ENCODE measurements at regions not wholly inside any gene's neighbourhood (a gene's known extent, or its start where the extent isn't known, plus 50 kb on each side); places are given as distances from the start of the nearest gene placed in this dataset.

- no peaks in the 10 kb centered on the region for H3K9me3 ChIP-seq (replicated peaks in 1 of 3)
- DNase-seq: no peak
- no peaks in the 10 kb centered on the region for H3K4me1 ChIP-seq (replicated peaks in 1 of 2)
- no peaks in the 10 kb centered on the region for H3K27me3 ChIP-seq
- TF ChIP-seq, protein P1, sequence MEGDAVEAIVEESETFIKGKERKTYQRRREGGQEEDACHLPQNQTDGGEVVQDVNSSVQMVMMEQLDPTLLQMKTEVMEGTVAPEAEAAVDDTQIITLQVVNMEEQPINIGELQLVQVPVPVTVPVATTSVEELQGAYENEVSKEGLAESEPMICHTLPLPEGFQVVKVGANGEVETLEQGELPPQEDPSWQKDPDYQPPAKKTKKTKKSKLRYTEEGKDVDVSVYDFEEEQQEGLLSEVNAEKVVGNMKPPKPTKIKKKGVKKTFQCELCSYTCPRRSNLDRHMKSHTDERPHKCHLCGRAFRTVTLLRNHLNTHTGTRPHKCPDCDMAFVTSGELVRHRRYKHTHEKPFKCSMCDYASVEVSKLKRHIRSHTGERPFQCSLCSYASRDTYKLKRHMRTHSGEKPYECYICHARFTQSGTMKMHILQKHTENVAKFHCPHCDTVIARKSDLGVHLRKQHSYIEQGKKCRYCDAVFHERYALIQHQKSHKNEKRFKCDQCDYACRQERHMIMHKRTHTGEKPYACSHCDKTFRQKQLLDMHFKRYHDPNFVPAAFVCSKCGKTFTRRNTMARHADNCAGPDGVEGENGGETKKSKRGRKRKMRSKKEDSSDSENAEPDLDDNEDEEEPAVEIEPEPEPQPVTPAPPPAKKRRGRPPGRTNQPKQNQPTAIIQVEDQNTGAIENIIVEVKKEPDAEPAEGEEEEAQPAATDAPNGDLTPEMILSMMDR (IDR thresholded peaks at IDR 0.05): no peak
- TF ChIP-seq POLR2A (IDR thresholded peaks at IDR 0.05): no peak
- no peak overlapping the region for H3K4me3 ChIP-seq
- H3K36me3 ChIP-seq (replicated peaks in 1 of 2): no peaks in the 10 kb centered on the region
- intact Hi-C loops (cut with DNase I): no loop called here
- no peak overlapping the region for H3K27ac ChIP-seq
Observed at GRCh38 chr6:9186148-9186547, 750.8 kb upstream of the SLC35B3 start.

DNA sequence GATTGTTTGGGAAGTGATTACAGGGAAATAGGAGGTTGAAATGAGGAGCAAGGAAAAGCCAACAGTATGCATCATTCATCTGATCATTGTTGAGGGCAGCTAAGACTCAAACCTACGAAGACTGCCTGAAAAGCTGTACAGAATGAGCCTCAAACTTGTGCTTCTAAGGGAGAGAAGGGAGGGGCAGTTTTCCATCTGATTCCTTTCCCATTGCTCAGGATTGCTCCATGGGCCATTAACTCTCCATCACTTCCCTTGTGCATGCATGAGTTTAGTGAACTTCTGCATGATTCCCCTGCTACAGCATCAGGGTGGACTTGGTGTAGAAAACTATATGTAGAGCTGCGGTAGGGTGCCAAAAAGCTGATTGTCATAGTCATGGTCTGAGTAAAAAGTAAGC, 742.7 kb upstream of the SLC35B3 start:
- intact Hi-C loops (cut with DNase I): no loop called here

DNA sequence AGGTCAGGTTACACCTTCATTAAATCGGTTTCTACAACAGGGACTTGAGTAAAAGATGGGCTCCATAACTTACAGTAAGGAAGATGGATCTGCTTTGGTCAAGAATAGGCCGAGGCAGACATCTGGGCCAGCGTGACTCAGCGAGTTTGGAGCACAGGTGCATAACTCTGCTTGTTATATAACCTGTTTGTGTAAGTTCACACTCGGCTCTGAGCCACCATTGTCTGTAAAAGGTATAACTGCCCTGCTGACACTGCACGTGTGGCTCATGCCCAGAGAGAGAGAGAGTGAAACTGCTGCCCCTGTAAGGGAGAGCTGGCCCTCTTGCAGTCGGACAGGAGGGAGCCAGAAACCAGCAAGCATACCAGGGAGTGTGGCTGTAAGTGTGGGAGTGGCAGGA, 737.9 kb upstream of the SLC35B3 start:
- no peak for DNase-seq
- Histone ChIP-seq H3K27ac (no peak overlapping the region), H3K4me1 (replicated peaks in 1 of 2) (no peaks in the 10 kb centered on the region), H3K9me3 (replicated peaks in 1 of 3) (no peaks in the 10 kb centered on the region), H3K27me3 (no peaks in the 10 kb centered on the region), H3K4me3 (no peak overlapping the region), H3K36me3 (replicated peaks in 1 of 2) (no peaks in the 10 kb centered on the region)
- intact Hi-C loops (cut with DNase I): no loop called here
- WGBS, 4 donors: 72 to 82% (median 79%) methylated on average over 7 of the region's 7 CpGs
- TF ChIP-seq POLR2A (IDR thresholded peaks at IDR 0.05): no peak
- TF ChIP-seq, protein P1 (IDR thresholded peaks at IDR 0.05): no peak

More for the DNA sequence above, 742.7 kb upstream of the SLC35B3 start:
- H3K4me3 ChIP-seq: no peak overlapping the region
- H3K4me1 ChIP-seq (replicated peaks in 1 of 2): no peaks in the 10 kb centered on the region
- H3K27me3 ChIP-seq: no peaks in the 10 kb centered on the region
- DNase-seq: no peak
- H3K36me3 ChIP-seq (replicated peaks in 1 of 2): no peaks in the 10 kb centered on the region
- H3K9me3 ChIP-seq (replicated peaks in 1 of 3): no peaks in the 10 kb centered on the region
- TF ChIP-seq, protein P1 (IDR thresholded peaks at IDR 0.05): no peak
- TF ChIP-seq POLR2A (IDR thresholded peaks at IDR 0.05): no peak
- H3K27ac ChIP-seq: no peak overlapping the region
- 76 to 92% (median 79%) methylated on average over 2 of the region's 2 CpGs for WGBS, 4 donors

GRCh38 chr6:9172096-9172495, 736.8 kb upstream of the SLC35B3 start:
- Histone ChIP-seq H3K4me3 (no peak overlapping the region), H3K9me3 (replicated peaks in 1 of 3) (no peaks in the 10 kb centered on the region), H3K36me3 (replicated peaks in 1 of 2) (no peaks in the 10 kb centered on the region), H3K27me3 (no peaks in the 10 kb centered on the region), H3K4me1 (replicated peaks in 1 of 2) (no peaks in the 10 kb centered on the region), H3K27ac (no peak overlapping the region)
- WGBS, 4 donors: 81 to 93% (median 88%) methylated on average over 1 of the region's 1 CpG
- no peak for TF ChIP-seq POLR2A (IDR thresholded peaks at IDR 0.05)
- TF ChIP-seq, protein P1 (IDR thresholded peaks at IDR 0.05): no peak
- no peak for DNase-seq
- intact Hi-C loops (cut with DNase I): no loop called here
